Stomach (tissue), 4 donors: ENCODE measurements at regions not wholly inside any gene's neighbourhood (a gene's known extent, or its start where the extent isn't known, plus 50 kb on each side); places are given as distances from the start of the nearest gene placed in this dataset.

Experiments
- CTCF ChIP-seq, 7 experiments: fragments of 450-650 bp in 4 of 7; fragments of 200-600 bp in 3 of 7; sonication (generic) in 3 of 7; IDR thresholded peaks; one replicate each; pipeline ENCODE4 v1.5.1; 2016 to 2019; ENCODE audit warnings: antibody characterized with exemption in 7 of 7, control low read depth in 2 of 7, mild to moderate bottlenecking in 1 of 7
- POLR2AphosphoS5 ChIP-seq, 3 donors: sonication (generic); formaldehyde crosslinking; IDR thresholded peaks; one replicate each; pipeline ENCODE4 v1.6.1; 2016; ENCODE audit warnings: antibody characterized with exemption in 3 of 3

DNA sequence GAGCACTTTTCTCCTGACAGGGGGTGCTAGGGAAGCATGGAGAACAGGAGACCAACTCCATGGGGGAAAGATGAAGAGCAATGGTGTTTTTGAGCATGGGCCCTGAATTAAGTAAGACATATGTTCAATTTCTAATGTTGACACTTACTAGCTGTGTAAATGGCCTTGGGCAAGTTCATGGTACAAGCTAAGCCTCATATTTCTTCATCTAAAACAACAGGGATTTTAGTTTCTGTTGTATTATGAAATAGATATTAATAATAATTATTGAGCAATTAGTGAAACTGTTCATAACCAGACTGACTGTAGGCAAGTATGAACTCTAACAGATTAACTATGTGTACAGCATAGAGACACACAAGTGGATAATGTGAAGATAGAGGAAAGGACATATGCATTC lies 515.0 kb upstream of the FAT1 start:
- no peak for TF ChIP-seq CTCF (IDR thresholded peaks at IDR 0.05)
- no peak for TF ChIP-seq POLR2AphosphoS5 (IDR thresholded peaks at IDR 0.05)
